Liver (tissue), 8 donors: ENCODE measurements at regions not wholly inside any gene's neighbourhood (a gene's known extent, or its start where the extent isn't known, plus 50 kb on each side); places are given as distances from the start of the nearest gene placed in this dataset.

Experiments used
- DNase-seq: peaks from one replicate; pipeline ENCODE4 v3.0.0-alpha.2; 2017; ENCODE audit warnings: low spot score
- H3K27ac ChIP-seq, 2 donors: one replicate each; pipeline ENCODE4 v1.7.0; 2013; ENCODE audit warnings: inconsistent platforms in 2 of 2, low read length in 2 of 2, control low read depth in 1 of 2, low read depth in 1 of 2, mild to moderate bottlenecking in 1 of 2
- H3K27me3 ChIP-seq, 4 donors: one replicate each; pipeline versions ENCODE4 v1.6.1 to v1.7.0; 2013; ENCODE audit warnings: low read length in 3 of 4, inconsistent platforms in 1 of 4, mild to moderate bottlenecking in 1 of 4, moderate library complexity in 1 of 4; ENCODE audit not compliant: control insufficient read depth in 4 of 4, insufficient read depth in 4 of 4
- H3K36me3 ChIP-seq, 4 donors: one replicate each; pipeline versions ENCODE4 v1.6.1 to v1.7.0; 2013; ENCODE audit warnings: low read length in 3 of 4, mild to moderate bottlenecking in 3 of 4, low read depth in 1 of 4, moderate library complexity in 1 of 4; ENCODE audit not compliant: control insufficient read depth in 4 of 4, insufficient read depth in 3 of 4
- H3K4me1 ChIP-seq, 4 donors: one replicate each; pipeline versions ENCODE4 v1.6.1 to v1.7.0; 2013; ENCODE audit warnings: low read length in 3 of 4, mild to moderate bottlenecking in 3 of 4, moderate library complexity in 1 of 4; ENCODE audit not compliant: control insufficient read depth in 4 of 4, insufficient read depth in 4 of 4
- H3K4me3 ChIP-seq, 3 donors: one replicate each; pipeline versions ENCODE4 v1.6.1 to v1.7.0; 2013; ENCODE audit warnings: low read length in 3 of 3, control low read depth in 1 of 3, low read depth in 1 of 3, mild to moderate bottlenecking in 1 of 3
- H3K9ac ChIP-seq, 2 donors: one replicate each; pipeline ENCODE4 v1.7.0; 2013; ENCODE audit warnings: low read length in 2 of 2, mild to moderate bottlenecking in 2 of 2, moderate library complexity in 2 of 2, control low read depth in 1 of 2, low read depth in 1 of 2
- H3K9me3 ChIP-seq, 4 donors: one replicate each; pipeline versions ENCODE4 v1.6.1 to v1.7.0; 2013; ENCODE audit warnings: low read length in 3 of 4; ENCODE audit not compliant: control insufficient read depth in 4 of 4
- EGR1 ChIP-seq, 2 donors: IDR thresholded peaks; 2 replicates each; pipeline ENCODE4 v1.6.1; 2016 to 2018; ENCODE audit warnings: antibody characterized with exemption in 2 of 2, low read depth in 2 of 2
- FOXA1 ChIP-seq: IDR thresholded peaks from 2 replicates; pipeline ENCODE4 v1.6.1; 2016; ENCODE audit warnings: antibody characterized with exemption
- FOXA2 ChIP-seq: IDR thresholded peaks from 2 replicates; pipeline ENCODE4 v1.6.1; 2016; ENCODE audit warnings: antibody characterized with exemption
- HNF4A ChIP-seq, 2 donors: conservative IDR thresholded peaks; 2 replicates each; pipeline ENCODE4 v1.6.1; 2016; ENCODE audit warnings: antibody characterized with exemption in 2 of 2, mild to moderate bottlenecking in 2 of 2
- JUND ChIP-seq, 2 donors: IDR thresholded peaks; 2 replicates each; pipeline ENCODE4 v1.6.1; 2016; ENCODE audit warnings: antibody characterized with exemption in 2 of 2
- NR2F2 ChIP-seq: IDR thresholded peaks from 2 replicates; pipeline ENCODE4 v1.6.1; 2016; ENCODE audit warnings: antibody characterized with exemption
- RAD21 ChIP-seq, 2 donors: IDR thresholded peaks; 2 replicates each; pipeline ENCODE4 v1.6.1; 2016; ENCODE audit warnings: antibody characterized with exemption in 2 of 2, mild to moderate bottlenecking in 2 of 2
- REST ChIP-seq: IDR thresholded peaks from 2 replicates; pipeline ENCODE4 v1.6.1; 2016; ENCODE audit warnings: antibody characterized with exemption, mild to moderate bottlenecking
- RXRA ChIP-seq, 2 donors: IDR thresholded peaks; 2 replicates each; pipeline ENCODE4 v1.6.1; 2017 to 2018; ENCODE audit warnings: antibody characterized with exemption in 2 of 2, mild to moderate bottlenecking in 1 of 2
- SP1 ChIP-seq: IDR thresholded peaks from 2 replicates; pipeline ENCODE4 v1.6.1; 2018; ENCODE audit warnings: antibody characterized with exemption, mild to moderate bottlenecking
- TAF1 ChIP-seq: conservative IDR thresholded peaks from 2 replicates; pipeline ENCODE4 v1.6.1; 2016; ENCODE audit warnings: antibody characterized with exemption, mild to moderate bottlenecking
- YY1 ChIP-seq: IDR thresholded peaks from 2 replicates; pipeline ENCODE4 v1.6.1; 2016; ENCODE audit warnings: antibody characterized with exemption, mild to moderate bottlenecking
- WGBS: extraction: QIAGEN DNeasy Blood & Tissue Kit; methylation state at CpG from one replicate; pipeline ENCODE4 v1.1.7; 2013; 5-methylcytosine and 5-hydroxymethylcytosine counted together
- TF ChIP-seq, protein P1 (sequence below): fragments of 150-350 bp; IDR thresholded peaks from 2 replicates; pipeline ENCODE4 v1.5.1; 2017; ENCODE audit warnings: improper control_type of control experiment, low read depth, low read length; ENCODE audit not compliant: missing input control
- donor health status: healthy.
- donor health status: healthy.
- donor health status: healthy.
- donor health status: healthy.
- donor health status: healthy.

- TF ChIP-seq FOXA1 (no peak), JUND (IDR thresholded peaks at IDR 0.05) (no peak)
Measured at GRCh38 chr4:123496421-123496820, 99.8 kb downstream of the SPRY1 start (continued).

DNA sequence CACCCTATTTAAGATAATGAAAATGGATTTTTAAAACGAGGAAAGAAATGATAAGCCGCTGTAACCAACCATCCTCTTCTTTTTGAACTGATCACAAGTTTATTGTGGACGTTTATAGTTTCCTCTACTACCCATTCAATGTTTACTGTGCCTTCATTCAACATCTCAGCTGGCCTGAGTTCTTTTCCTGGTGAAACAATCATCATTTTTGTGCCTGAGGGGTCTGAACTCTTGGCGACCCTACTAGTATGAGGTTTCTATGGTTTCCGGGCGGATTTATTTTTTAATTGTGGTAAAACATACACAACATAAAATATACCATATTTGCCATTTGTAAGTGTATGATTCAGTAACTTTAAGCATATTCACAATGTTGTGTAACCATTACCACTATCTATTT lies 100.7 kb downstream of the SPRY1 start:
- 84% methylated on average over 6 of the region's 6 CpGs for WGBS
- Histone ChIP-seq H3K4me3 (no peak overlapping the region), H3K9ac (no peak overlapping the region), H3K27me3 (peaks cover 0 to 3% (median 0%) of the 10 kb centered on the region in 4 donors), H3K4me1 (no peaks in the 10 kb centered on the region), H3K36me3 (no peaks in the 10 kb centered on the region), H3K27ac (no peak overlapping the region), H3K9me3 (no peaks in the 10 kb centered on the region)
- DNase-seq: no peak
- TF ChIP-seq RAD21 (IDR thresholded peaks at IDR 0.05): no peak

DNA sequence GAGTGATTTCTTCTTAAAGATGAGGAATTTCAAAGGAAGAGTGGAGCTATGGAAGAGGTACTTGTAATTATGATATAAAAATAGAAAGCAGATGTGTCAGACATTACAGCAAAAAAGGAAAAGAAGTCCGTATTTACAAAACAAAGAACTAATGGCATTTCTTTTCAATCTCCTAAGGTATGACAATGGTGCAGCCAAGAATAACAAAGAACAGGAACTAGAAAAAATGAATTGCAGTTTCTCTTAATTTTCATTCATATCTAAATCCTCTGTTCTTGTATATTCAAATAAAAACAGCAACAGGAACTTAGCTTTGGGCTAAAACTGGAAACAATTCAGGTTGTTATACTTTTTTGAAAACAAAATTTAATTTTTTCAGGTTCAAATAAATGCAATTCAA lies 105.1 kb downstream of the SPRY1 start:
- no peak for DNase-seq
- H3K9ac ChIP-seq: no peak overlapping the region
- H3K36me3 ChIP-seq: no peaks in the 10 kb centered on the region
- no peak overlapping the region for H3K4me3 ChIP-seq
- H3K9me3 ChIP-seq: no peaks in the 10 kb centered on the region
- WGBS: 80% methylated on average over 1 of the region's 1 CpG
- peaks cover 0 to 11% (median 4%) of the 10 kb centered on the region in 4 donors for H3K4me1 ChIP-seq
- H3K27ac ChIP-seq: no peak overlapping the region
- no peak for TF ChIP-seq TAF1
- TF ChIP-seq REST: no peak
- TF ChIP-seq, protein P1, sequence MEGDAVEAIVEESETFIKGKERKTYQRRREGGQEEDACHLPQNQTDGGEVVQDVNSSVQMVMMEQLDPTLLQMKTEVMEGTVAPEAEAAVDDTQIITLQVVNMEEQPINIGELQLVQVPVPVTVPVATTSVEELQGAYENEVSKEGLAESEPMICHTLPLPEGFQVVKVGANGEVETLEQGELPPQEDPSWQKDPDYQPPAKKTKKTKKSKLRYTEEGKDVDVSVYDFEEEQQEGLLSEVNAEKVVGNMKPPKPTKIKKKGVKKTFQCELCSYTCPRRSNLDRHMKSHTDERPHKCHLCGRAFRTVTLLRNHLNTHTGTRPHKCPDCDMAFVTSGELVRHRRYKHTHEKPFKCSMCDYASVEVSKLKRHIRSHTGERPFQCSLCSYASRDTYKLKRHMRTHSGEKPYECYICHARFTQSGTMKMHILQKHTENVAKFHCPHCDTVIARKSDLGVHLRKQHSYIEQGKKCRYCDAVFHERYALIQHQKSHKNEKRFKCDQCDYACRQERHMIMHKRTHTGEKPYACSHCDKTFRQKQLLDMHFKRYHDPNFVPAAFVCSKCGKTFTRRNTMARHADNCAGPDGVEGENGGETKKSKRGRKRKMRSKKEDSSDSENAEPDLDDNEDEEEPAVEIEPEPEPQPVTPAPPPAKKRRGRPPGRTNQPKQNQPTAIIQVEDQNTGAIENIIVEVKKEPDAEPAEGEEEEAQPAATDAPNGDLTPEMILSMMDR: no peak
- TF ChIP-seq SP1: no peak
- TF ChIP-seq YY1: no peak
- TF ChIP-seq FOXA1: no peak
- TF ChIP-seq HNF4A (conservative IDR thresholded peaks at IDR 0.05): no peak
- TF ChIP-seq EGR1 (IDR thresholded peaks at IDR 0.05; ENCODE audit: low read depth in 2 of 2): no peak
- no peak for TF ChIP-seq FOXA2
- no peaks in the 10 kb centered on the region for H3K27me3 ChIP-seq

- Histone ChIP-seq H3K4me3 (no peak overlapping the region), H3K27ac (no peak overlapping the region), H3K9ac (no peak overlapping the region), H3K9me3 (no peaks in the 10 kb centered on the region), H3K27me3 (no peaks in the 10 kb centered on the region), H3K36me3 (no peaks in the 10 kb centered on the region), H3K4me1 (peaks cover 0 to 11% (median 4%) of the 10 kb centered on the region in 4 donors)
- WGBS: 96% methylated on average over 4 of the region's 4 CpGs
- TF ChIP-seq RXRA (IDR thresholded peaks at IDR 0.05) (no peak), NR2F2 (no peak), EGR1 (IDR thresholded peaks at IDR 0.05; ENCODE audit: low read depth in 2 of 2) (no peak), YY1 (no peak), FOXA2 (no peak)
- TF ChIP-seq, protein P1: no peak
- no peak for DNase-seq
Measured at GRCh38 chr4:123503698-123504363, 107.2 kb downstream of the SPRY1 start.
